ENCODE measurements at regions not wholly inside any gene's neighbourhood (a gene's known extent, or its start where the extent isn't known, plus 50 kb on each side); places are given as distances from the start of the nearest gene placed in this dataset.

GRCh38 chr2:144096531-144096930 lies 423.4 kb downstream of the ZEB2 start:
- peaks cover 12% of the 10 kb centered on the region for H3K4me1 ChIP-seq
- H3K9me3 ChIP-seq, result no peaks in the 10 kb centered on the region
- H3K27ac ChIP-seq, result no peak overlapping the region
- H3K27me3 ChIP-seq, result no peaks in the 10 kb centered on the region
- no peak for ATAC-seq
- intact Hi-C loops (cut with DNase I), result no loop called here
- WGBS, 2 donors, result 70 to 80% methylated on average over 2 of the region's 2 CpGs
- no peak for DNase-seq
- no peak overlapping the region for H3K4me3 ChIP-seq
- TF ChIP-seq CTCF (IDR thresholded peaks at IDR 0.05), result no peak
- TF ChIP-seq POLR2A (IDR thresholded peaks at IDR 0.05), result no peak
- H3K36me3 ChIP-seq (replicated peaks in 1 of 2; ENCODE audit: insufficient read depth in 1 of 2, low read depth in 2 of 2), result no peaks in the 10 kb centered on the region

- intact Hi-C loops (cut with DNase I), result no loop called here
- ATAC-seq (no peak), DNase-seq (no peak)
- H3K27me3 ChIP-seq, result no peaks in the 10 kb centered on the region
- 89 to 90% methylated on average over 5 of the region's 5 CpGs for WGBS, 2 donors
- no peaks in the 10 kb centered on the region for H3K9me3 ChIP-seq
- no peaks in the 10 kb centered on the region for H3K36me3 ChIP-seq (replicated peaks in 1 of 2; ENCODE audit: insufficient read depth in 1 of 2, low read depth in 2 of 2)
- TF ChIP-seq POLR2A (IDR thresholded peaks at IDR 0.05), result no peak
- TF ChIP-seq CTCF (IDR thresholded peaks at IDR 0.05), result no peak
- H3K4me3 ChIP-seq, result no peak overlapping the region
- H3K4me1 ChIP-seq, result peaks cover 5% of the 10 kb centered on the region
- no peak overlapping the region for H3K27ac ChIP-seq
These were observed 425.3 kb downstream of the ZEB2 start for GRCh38 chr2:144094408-144095151.

GRCh38 chr2:144091622-144092021 lies 428.3 kb downstream of the ZEB2 start:
- no peaks in the 10 kb centered on the region for H3K36me3 ChIP-seq (replicated peaks in 1 of 2; ENCODE audit: insufficient read depth in 1 of 2, low read depth in 2 of 2)
- DNase-seq (no peak), ATAC-seq (no peak)
- H3K27ac ChIP-seq, result no peak overlapping the region
- 96 to 99% methylated on average over 3 of the region's 3 CpGs for WGBS, 2 donors
- TF ChIP-seq CTCF (IDR thresholded peaks at IDR 0.05), result no peak
- TF ChIP-seq POLR2A (IDR thresholded peaks at IDR 0.05), result no peak
- H3K4me3 ChIP-seq, result no peak overlapping the region
- no peaks in the 10 kb centered on the region for H3K4me1 ChIP-seq
- intact Hi-C loops (cut with DNase I), result no loop called here
- H3K9me3 ChIP-seq, result no peaks in the 10 kb centered on the region
- no peaks in the 10 kb centered on the region for H3K27me3 ChIP-seq

GRCh38 chr2:144088863-144089262 lies 431.1 kb downstream of the ZEB2 start:
- DNase-seq (no peak), ATAC-seq (no peak)
- Histone ChIP-seq H3K9me3 (no peaks in the 10 kb centered on the region), H3K4me1 (no peaks in the 10 kb centered on the region), H3K36me3 (replicated peaks in 1 of 2; ENCODE audit: insufficient read depth in 1 of 2, low read depth in 2 of 2) (no peaks in the 10 kb centered on the region), H3K4me3 (no peak overlapping the region), H3K27me3 (no peaks in the 10 kb centered on the region), H3K27ac (no peak overlapping the region)
- intact Hi-C loops (cut with DNase I), result no loop called here
- no peak for TF ChIP-seq POLR2A (IDR thresholded peaks at IDR 0.05)

- Histone ChIP-seq H3K27ac (no peak overlapping the region), H3K36me3 (replicated peaks in 1 of 2; ENCODE audit: insufficient read depth in 1 of 2, low read depth in 2 of 2) (no peaks in the 10 kb centered on the region), H3K27me3 (no peaks in the 10 kb centered on the region), H3K4me1 (no peaks in the 10 kb centered on the region), H3K9me3 (no peaks in the 10 kb centered on the region), H3K4me3 (no peak overlapping the region)
- TF ChIP-seq CTCF (IDR thresholded peaks at IDR 0.05), result no peak
- TF ChIP-seq POLR2A (IDR thresholded peaks at IDR 0.05), result no peak
- DNase-seq, result no peak
- no peak for ATAC-seq
- intact Hi-C loops (cut with DNase I), result no loop called here
These were observed 433.0 kb downstream of the ZEB2 start for GRCh38 chr2:144086965-144087364.
